ENCODE measurements at regions not wholly inside any gene's neighbourhood (a gene's known extent, or its start where the extent isn't known, plus 50 kb on each side); places are given as distances from the start of the nearest gene placed in this dataset.
A peak's percentile ranks its signal among the peaks of the same experiment; 100 is the strongest.

DNA sequence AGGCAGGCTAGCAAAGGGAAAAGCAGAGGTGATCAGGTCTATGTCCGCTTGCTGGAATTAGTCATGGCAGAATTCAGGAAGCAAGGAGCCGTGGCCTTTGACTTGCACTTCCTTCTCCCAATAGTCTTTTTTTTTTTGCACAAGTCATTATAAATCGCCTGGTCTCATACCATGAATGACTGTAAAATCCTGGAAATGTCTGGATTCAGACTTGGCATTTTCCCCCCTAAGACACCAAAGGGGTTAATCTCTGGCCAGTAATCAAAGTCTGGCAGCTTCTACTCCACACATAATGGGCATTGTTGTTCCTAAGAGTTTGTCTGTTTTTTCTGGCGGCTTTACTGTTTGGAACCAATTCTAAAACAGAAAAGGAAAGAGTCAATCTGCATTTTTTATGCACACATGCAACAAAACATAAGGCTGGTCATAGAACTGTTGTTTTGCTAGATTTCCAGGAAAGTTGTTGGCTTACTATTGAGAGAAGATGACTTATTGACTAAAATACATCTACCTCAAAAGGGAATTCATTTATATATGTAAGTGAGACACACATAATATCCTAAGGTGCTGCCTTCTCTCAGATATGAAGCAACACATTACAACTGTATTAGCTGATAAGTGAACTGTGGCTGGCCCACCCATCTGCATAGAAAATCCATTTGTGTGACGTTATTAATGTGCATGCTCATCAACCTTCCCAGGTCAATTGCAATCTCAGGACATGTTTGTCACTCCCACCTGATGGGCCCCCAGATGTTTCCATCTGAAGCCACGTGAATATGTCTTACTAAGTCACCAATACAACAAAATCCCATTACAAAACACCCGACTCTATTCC, 157.3 kb downstream of the BTG1 start:
- H3K27ac Mint-ChIP-seq, result no peak overlapping the region
- H3K9me3 Mint-ChIP-seq, result no peaks in the 10 kb centered on the region
- H3K4me1 Mint-ChIP-seq, result peaks cover 0 to 4% (median 3%) of the 10 kb centered on the region in 3 donors
- no peak overlapping the region for H3K4me3 Mint-ChIP-seq
- no peaks in the 10 kb centered on the region for H3K27me3 Mint-ChIP-seq
- H3K36me3 Mint-ChIP-seq, result no peaks in the 10 kb centered on the region

DNA sequence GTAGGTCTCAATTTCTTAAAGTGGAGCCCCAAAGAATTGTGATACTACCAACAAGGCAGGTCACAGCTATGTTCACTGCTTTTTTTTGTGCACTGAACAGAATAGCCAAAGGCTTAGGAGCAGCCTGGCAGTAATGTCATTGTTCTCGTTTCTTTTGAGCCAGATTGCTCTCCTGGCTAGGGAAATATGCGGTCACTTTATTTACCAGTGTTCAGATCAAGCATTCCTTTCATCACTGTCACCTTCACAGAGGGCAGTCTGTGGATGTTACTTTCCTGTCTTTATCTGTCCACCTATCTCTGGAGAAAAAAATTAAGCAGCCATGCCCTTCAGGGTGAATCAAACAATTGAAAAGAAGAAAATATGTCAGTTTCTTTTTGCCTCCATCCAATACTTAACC, 159.6 kb downstream of the BTG1 start:
- peak overlapping the region in 1 of 3 donors; percentile 18 for H3K27ac Mint-ChIP-seq
- H3K36me3 Mint-ChIP-seq, result no peaks in the 10 kb centered on the region
- no peak overlapping the region for H3K4me3 Mint-ChIP-seq
- H3K4me1 Mint-ChIP-seq, result no peaks in the 10 kb centered on the region
- peaks cover 0 to 2% (median 0%) of the 10 kb centered on the region in 3 donors for H3K9me3 Mint-ChIP-seq
- no peaks in the 10 kb centered on the region for H3K27me3 Mint-ChIP-seq

- Mint-ChIP-seq H3K4me3 (no peak overlapping the region), H3K27ac (no peak overlapping the region), H3K36me3 (no peaks in the 10 kb centered on the region), H3K27me3 (no peaks in the 10 kb centered on the region), H3K4me1 (no peaks in the 10 kb centered on the region), H3K9me3 (peaks cover 0 to 2% (median 0%) of the 10 kb centered on the region in 3 donors)
These were observed 160.5 kb downstream of the BTG1 start for GRCh38 chr12:91985002-91985787.

DNA sequence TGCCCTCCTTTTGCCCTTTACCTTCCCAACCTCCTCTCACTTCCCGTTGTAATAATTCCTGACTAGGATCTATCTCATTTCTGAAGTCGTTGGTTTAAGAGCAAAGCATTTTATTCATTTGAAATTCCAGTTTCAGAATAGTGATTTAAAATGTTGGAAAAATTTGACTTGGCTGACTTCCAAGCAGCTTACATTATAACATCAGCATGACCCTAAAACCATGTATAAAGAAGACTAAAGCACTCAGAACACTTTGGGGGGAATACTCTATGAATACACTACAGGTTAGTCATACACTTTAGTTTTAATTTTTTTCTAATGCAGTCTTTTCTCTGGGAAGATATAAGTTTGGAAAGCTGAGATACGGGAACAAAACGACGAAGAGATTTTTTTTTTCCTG, 161.1 kb downstream of the BTG1 start:
- H3K4me1 Mint-ChIP-seq, result no peaks in the 10 kb centered on the region
- H3K4me3 Mint-ChIP-seq, result no peak overlapping the region

DNA sequence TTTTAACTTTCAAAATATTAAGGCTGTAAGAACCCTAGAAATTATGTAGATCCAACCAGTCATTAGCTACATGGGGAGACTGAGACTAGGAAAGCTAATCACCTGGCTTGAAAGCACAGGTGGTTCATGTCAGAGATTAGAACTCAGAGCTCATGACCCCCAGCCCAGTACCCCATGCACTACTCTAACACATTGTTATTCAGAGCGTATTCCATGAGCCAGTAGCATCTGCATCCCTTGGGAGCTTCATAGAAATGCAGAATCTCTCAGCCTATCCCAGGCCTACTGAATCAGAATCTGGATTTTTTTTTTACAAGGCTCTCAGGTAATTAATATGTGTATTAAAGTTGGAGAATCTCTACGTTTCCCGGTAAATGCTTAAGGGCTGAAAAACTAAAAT, 161.7 kb downstream of the BTG1 start:
- no peaks in the 10 kb centered on the region for H3K4me1 Mint-ChIP-seq
- H3K27me3 Mint-ChIP-seq, result no peaks in the 10 kb centered on the region
- no peaks in the 10 kb centered on the region for H3K36me3 Mint-ChIP-seq
- H3K27ac Mint-ChIP-seq, result no peak overlapping the region
- peaks cover 0 to 2% (median 0%) of the 10 kb centered on the region in 3 donors for H3K9me3 Mint-ChIP-seq
- H3K4me3 Mint-ChIP-seq, result no peak overlapping the region

More for the DNA sequence above, 161.1 kb downstream of the BTG1 start:
- no peaks in the 10 kb centered on the region for H3K36me3 Mint-ChIP-seq
- no peaks in the 10 kb centered on the region for H3K27me3 Mint-ChIP-seq
- peaks cover 0 to 2% (median 0%) of the 10 kb centered on the region in 3 donors for H3K9me3 Mint-ChIP-seq
- H3K27ac Mint-ChIP-seq, result no peak overlapping the region

DNA sequence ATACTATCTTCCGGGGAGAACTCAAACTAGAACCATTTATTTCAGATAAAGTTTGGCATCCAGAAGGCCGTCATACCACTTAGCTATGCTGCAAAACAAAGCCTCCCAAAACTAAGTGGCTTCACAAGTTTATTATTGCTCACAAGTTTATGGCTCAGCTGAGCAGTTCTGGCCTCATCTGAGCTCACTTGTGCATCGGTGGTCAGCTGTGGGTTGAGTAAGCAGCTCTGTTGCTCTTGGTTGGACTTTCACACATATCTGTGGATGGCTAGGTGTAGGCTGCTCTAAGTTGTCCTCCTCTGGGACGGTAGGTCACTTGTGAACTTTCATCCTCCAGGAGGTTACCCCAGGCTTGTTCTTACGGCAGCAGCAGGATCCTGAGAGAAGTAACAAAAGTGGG, 162.7 kb downstream of the BTG1 start:
- peak overlapping the region in 1 of 4 donors; percentile 36 for H3K4me3 Mint-ChIP-seq
- H3K36me3 Mint-ChIP-seq, result no peaks in the 10 kb centered on the region
- no peaks in the 10 kb centered on the region for H3K4me1 Mint-ChIP-seq
- no peaks in the 10 kb centered on the region for H3K27me3 Mint-ChIP-seq
- no peak overlapping the region for H3K27ac Mint-ChIP-seq
- peaks cover 0 to 2% (median 0%) of the 10 kb centered on the region in 3 donors for H3K9me3 Mint-ChIP-seq

DNA sequence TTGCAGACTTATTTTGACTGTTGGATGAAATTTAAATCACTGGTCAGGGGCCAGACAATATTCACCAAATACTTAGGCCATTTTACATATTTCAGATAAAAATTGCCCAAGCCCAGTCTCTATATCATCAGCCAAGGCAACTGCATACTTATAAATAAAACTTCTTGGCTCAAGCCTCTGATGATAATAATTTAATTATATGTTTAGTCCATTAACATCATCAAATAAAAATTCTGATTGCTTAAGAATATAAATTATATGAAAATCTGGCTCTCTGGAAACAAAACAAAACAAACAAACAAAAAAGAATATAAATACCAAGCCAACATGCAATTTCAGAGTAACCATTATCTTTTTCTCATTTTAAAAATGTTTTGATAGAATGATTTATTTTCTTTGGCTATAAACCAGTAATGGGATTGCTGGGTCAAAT, 165.2 kb downstream of the BTG1 start:
- Mint-ChIP-seq H3K4me3 (no peak overlapping the region), H3K4me1 (no peaks in the 10 kb centered on the region), H3K27ac (no peak overlapping the region), H3K36me3 (peaks cover 2% of the 10 kb centered on the region), H3K9me3 (peaks cover 0 to 7% (median 3%) of the 10 kb centered on the region in 3 donors), H3K27me3 (no peaks in the 10 kb centered on the region)

DNA sequence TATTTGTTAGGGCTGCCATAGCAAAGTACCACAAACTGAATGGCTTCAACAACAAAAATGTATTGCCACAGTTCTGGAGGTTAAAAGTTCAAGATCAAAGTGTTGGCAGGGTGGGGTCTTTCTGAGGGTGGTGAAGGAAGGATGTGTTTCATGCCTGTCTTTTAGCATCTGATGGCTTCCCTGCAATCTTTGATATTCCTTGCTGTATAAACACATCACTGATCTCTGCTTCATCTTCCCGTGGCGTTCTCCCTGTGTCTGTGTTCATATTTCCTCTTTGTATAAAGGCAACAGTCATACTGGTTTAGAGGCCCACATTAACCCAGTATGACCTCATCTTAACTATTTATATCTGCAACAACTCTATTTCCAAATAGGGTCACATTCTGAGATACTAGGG, 167.5 kb downstream of the BTG1 start:
- H3K27ac Mint-ChIP-seq, result peak overlapping the region in 1 of 3 donors; percentile 7
- H3K9me3 Mint-ChIP-seq, result peaks cover 0 to 7% (median 3%) of the 10 kb centered on the region in 3 donors
- no peaks in the 10 kb centered on the region for H3K4me1 Mint-ChIP-seq
- peaks cover 1% of the 10 kb centered on the region for H3K27me3 Mint-ChIP-seq
- H3K36me3 Mint-ChIP-seq, result peaks cover 2% of the 10 kb centered on the region
- no peak overlapping the region for H3K4me3 Mint-ChIP-seq

GRCh38 chr12:91975891-91976290, 169.8 kb downstream of the BTG1 start:
- H3K27me3 Mint-ChIP-seq, result peaks cover 1% of the 10 kb centered on the region
- peaks cover 0 to 5% (median 3%) of the 10 kb centered on the region in 3 donors for H3K9me3 Mint-ChIP-seq
- no peaks in the 10 kb centered on the region for H3K4me1 Mint-ChIP-seq
- H3K36me3 Mint-ChIP-seq, result peaks cover 2% of the 10 kb centered on the region
- no peak overlapping the region for H3K27ac Mint-ChIP-seq
- no peak overlapping the region for H3K4me3 Mint-ChIP-seq

DNA sequence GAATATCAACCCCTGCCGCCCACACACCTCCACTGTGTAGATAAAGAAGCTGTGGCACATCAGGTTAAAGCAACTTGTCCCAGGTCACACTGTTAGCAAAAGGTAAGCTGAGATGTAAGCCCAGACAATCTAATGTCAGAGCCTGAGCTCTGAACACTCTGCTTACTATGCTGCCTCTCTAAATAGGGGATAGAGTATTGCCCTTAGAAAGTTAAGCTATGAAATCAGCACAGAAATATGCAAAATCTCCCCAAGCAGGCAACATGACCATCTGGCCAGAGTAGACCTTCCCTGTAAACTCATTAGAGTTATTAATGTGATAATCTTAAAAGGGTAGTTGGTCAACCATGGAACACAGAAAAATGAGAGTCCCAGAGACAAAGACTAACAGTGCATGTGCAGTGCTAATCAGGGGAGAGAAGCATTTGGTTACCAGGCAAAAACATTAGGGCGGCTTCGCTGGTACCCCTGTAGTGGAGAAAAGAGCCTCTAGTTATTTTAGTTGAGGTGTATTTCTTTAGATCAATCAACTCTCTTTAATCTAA, 171.0 kb downstream of the BTG1 start:
- H3K9me3 Mint-ChIP-seq, result peaks cover 0 to 5% (median 3%) of the 10 kb centered on the region in 3 donors
- peaks cover 2% of the 10 kb centered on the region for H3K36me3 Mint-ChIP-seq
- H3K27me3 Mint-ChIP-seq, result peaks cover 3% of the 10 kb centered on the region
- H3K4me3 Mint-ChIP-seq, result no peak overlapping the region
- no peaks in the 10 kb centered on the region for H3K4me1 Mint-ChIP-seq
- H3K27ac Mint-ChIP-seq, result no peak overlapping the region

DNA sequence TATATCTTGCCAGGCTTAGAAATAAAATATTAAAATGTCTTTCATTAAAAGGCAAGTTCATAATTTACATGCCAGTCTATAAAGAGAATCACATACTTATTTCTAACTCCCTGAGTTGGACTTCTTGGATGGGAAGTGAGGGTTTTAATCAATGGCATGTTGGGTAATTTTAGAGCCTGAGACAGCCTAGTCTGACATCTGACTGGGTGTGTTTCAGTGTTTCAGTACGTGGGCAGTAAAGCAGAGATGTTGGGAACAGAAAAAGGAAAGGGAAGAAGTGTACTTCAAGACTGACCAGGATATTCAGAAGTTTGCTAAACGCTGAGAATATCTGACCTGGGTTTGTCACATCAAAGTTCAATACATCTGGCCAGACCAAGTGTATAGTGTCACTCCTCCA, 171.8 kb downstream of the BTG1 start:
- Mint-ChIP-seq H3K27ac (peak overlapping the region in 1 of 3 donors; percentile 68), H3K36me3 (peaks cover 2% of the 10 kb centered on the region), H3K27me3 (peaks cover 3% of the 10 kb centered on the region), H3K4me3 (no peak overlapping the region), H3K9me3 (peaks cover 0 to 5% (median 3%) of the 10 kb centered on the region in 3 donors), H3K4me1 (no peaks in the 10 kb centered on the region)

DNA sequence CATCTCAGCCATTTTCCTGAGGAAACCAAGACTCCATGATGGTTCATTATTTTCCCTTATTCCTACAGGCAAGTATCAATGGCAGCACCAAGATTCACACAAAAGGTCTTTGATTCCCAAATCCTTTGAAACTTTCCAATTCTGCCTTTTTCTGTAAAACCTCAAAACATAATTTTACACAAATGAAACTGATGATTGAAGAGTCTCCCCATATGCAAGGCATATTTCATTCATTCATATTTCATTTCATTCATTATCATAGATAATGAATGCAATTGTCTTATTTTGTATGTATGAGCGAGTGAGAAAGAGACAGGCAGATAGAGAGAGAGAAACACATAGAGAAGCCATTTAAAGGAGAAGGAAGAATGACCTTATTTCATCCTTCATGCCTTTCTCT, 172.8 kb downstream of the BTG1 start:
- peaks cover 3% of the 10 kb centered on the region for H3K27me3 Mint-ChIP-seq
- no peaks in the 10 kb centered on the region for H3K4me1 Mint-ChIP-seq
- no peak overlapping the region for H3K4me3 Mint-ChIP-seq
- H3K9me3 Mint-ChIP-seq, result peaks cover 0 to 5% (median 3%) of the 10 kb centered on the region in 3 donors
- no peak overlapping the region for H3K27ac Mint-ChIP-seq
- peaks cover 2% of the 10 kb centered on the region for H3K36me3 Mint-ChIP-seq

GRCh38 chr12:91968777-91969171, 176.9 kb downstream of the BTG1 start:
- Mint-ChIP-seq H3K27me3 (peaks cover 3% of the 10 kb centered on the region), H3K4me3 (no peak overlapping the region), H3K27ac (no peak overlapping the region), H3K4me1 (peaks cover 0 to 1% (median 0%) of the 10 kb centered on the region in 3 donors), H3K36me3 (peaks cover 2% of the 10 kb centered on the region), H3K9me3 (no peaks in the 10 kb centered on the region)

DNA sequence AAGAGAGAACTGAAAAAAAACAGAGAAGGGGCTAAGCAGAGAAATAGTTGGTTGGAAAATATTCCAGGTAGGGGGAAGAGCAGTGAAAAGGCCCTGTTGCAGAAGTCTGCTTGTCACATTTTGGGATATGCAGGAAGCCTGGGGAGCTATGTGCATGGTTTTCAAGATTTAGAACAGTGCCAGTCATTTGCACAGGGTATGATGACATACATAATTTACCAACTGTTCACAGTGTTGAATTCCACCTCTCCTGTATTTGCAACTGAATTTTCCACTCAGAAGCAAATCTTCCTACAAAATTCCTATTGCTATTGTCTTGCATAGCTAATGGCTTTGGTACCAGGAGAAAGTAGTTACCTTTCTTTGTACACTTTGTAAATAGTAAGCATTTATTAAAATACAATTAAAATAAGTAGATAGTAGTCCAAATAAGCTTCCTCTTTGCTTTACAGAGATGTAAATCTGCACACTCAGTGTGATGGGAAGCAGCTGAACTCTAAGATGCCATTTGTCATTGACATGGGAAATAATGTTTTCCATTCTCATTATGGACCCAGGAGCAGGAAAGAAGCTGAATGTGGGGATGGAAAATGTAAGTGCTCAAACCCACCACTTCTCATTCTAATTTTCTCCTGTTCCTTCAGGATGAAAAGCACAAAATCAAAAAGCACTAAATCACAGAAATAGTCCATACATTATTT, 177.4 kb downstream of the BTG1 start:
- H3K27ac Mint-ChIP-seq, result no peak overlapping the region
- peaks cover 0 to 1% (median 0%) of the 10 kb centered on the region in 3 donors for H3K4me1 Mint-ChIP-seq
- no peak overlapping the region for H3K4me3 Mint-ChIP-seq
- H3K9me3 Mint-ChIP-seq, result no peaks in the 10 kb centered on the region
- H3K27me3 Mint-ChIP-seq, result peaks cover 3% of the 10 kb centered on the region
- peaks cover 2% of the 10 kb centered on the region for H3K36me3 Mint-ChIP-seq

DNA sequence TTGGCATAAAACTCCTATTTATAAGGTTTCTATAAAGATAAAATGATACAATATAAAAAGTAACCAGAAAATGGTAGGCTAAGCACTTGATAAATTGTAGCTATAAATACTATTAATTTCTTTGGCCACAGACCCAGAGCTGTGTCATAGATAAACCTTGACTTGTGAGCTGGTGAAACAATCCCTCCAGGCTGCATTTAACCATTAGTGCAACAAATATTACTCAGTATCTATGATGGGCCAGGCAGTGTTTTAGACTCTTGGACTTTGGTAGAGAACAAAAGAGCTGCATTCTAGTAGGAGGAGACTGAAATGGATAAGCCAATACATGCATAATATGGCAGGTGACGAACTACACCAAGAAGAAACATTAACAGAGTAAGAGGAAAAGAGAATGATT, 178.1 kb downstream of the BTG1 start:
- H3K9me3 Mint-ChIP-seq, result no peaks in the 10 kb centered on the region
- H3K4me3 Mint-ChIP-seq, result no peak overlapping the region
- H3K4me1 Mint-ChIP-seq, result peaks cover 0 to 1% (median 0%) of the 10 kb centered on the region in 3 donors
- H3K27ac Mint-ChIP-seq, result no peak overlapping the region
- H3K27me3 Mint-ChIP-seq, result peaks cover 3% of the 10 kb centered on the region
- H3K36me3 Mint-ChIP-seq, result peaks cover 2% of the 10 kb centered on the region
